Sigmoid colon (tissue), 4 donors: ENCODE measurements at regions not wholly inside any gene's neighbourhood (a gene's known extent, or its start where the extent isn't known, plus 50 kb on each side); places are given as distances from the start of the nearest gene placed in this dataset.

ENCODE experiments used
- EP300 ChIP-seq, 4 donors: sonication (generic); formaldehyde crosslinking; IDR thresholded peaks; one replicate each; pipeline ENCODE4 v1.6.1; 2017; ENCODE audit warnings: antibody characterized with exemption in 4 of 4
- POLR2AphosphoS5 ChIP-seq, 4 donors: sonication (generic); formaldehyde crosslinking; IDR thresholded peaks; one replicate each; pipeline ENCODE4 v1.6.1; 2017; ENCODE audit warnings: antibody characterized with exemption in 4 of 4
- TF ChIP-seq, protein P1 (sequence below), 4 experiments: fragments of 450-650 bp in 3 of 4; fragments of 200-600 bp in 1 of 4; IDR thresholded peaks; one replicate each; pipeline ENCODE4 v1.5.1; 2016 to 2019; ENCODE audit warnings: antibody characterized with exemption in 4 of 4, mild to moderate bottlenecking in 3 of 4, moderate library complexity in 2 of 4

- TF ChIP-seq, protein P1, sequence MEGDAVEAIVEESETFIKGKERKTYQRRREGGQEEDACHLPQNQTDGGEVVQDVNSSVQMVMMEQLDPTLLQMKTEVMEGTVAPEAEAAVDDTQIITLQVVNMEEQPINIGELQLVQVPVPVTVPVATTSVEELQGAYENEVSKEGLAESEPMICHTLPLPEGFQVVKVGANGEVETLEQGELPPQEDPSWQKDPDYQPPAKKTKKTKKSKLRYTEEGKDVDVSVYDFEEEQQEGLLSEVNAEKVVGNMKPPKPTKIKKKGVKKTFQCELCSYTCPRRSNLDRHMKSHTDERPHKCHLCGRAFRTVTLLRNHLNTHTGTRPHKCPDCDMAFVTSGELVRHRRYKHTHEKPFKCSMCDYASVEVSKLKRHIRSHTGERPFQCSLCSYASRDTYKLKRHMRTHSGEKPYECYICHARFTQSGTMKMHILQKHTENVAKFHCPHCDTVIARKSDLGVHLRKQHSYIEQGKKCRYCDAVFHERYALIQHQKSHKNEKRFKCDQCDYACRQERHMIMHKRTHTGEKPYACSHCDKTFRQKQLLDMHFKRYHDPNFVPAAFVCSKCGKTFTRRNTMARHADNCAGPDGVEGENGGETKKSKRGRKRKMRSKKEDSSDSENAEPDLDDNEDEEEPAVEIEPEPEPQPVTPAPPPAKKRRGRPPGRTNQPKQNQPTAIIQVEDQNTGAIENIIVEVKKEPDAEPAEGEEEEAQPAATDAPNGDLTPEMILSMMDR (IDR thresholded peaks at IDR 0.05), result no peak
- TF ChIP-seq POLR2AphosphoS5 (IDR thresholded peaks at IDR 0.05) (no peak), EP300 (IDR thresholded peaks at IDR 0.05) (no peak)
Measured at GRCh38 chr13:65719831-65720230, 1510.3 kb downstream of the PCDH9 start.
